ENCODE measurements at regions not wholly inside any gene's neighbourhood (a gene's known extent, or its start where the extent isn't known, plus 50 kb on each side); places are given as distances from the start of the nearest gene placed in this dataset.

DNA sequence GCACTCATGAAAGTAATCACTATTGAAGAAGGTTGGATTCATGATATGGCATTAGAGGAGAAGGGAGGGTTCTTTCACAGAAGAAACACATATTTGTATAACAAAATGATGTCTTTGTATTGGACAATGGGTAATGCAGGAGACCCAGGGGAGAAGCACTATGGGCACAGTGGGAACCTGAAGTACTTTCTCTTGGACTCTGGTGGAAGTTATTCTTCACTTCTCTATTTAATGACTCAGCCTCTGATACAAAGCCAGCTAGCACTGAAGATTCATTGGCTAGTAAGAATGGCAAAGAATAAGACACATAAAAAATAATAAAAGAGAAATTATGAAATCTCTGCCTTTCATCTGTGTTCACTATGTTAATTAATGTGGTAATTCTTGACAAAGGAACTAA is 149.9 kb upstream of the PRR16 start:
- no peaks in the 10 kb centered on the region for H3K27me3 ChIP-seq
- H3K36me3 ChIP-seq (replicated peaks in 1 of 2), result no peaks in the 10 kb centered on the region
- intact Hi-C loops (cut with DNase I), result no loop called here
- no peak overlapping the region for H3K4me3 ChIP-seq
- H3K27ac ChIP-seq, result no peak overlapping the region
- H3K9me3 ChIP-seq (replicated peaks in 1 of 3), result no peaks in the 10 kb centered on the region
- DNase-seq, result no peak
- H3K4me1 ChIP-seq (replicated peaks in 1 of 2), result no peaks in the 10 kb centered on the region
- TF ChIP-seq CTCF (IDR thresholded peaks at IDR 0.05) (no peak), POLR2A (IDR thresholded peaks at IDR 0.05) (no peak)

- intact Hi-C loops (cut with DNase I), result no loop called here
- no peak overlapping the region for H3K4me3 ChIP-seq
- H3K9me3 ChIP-seq (replicated peaks in 1 of 3), result no peaks in the 10 kb centered on the region
- H3K27me3 ChIP-seq, result no peaks in the 10 kb centered on the region
- H3K36me3 ChIP-seq (replicated peaks in 1 of 2), result no peaks in the 10 kb centered on the region
- H3K27ac ChIP-seq, result no peak overlapping the region
- no peaks in the 10 kb centered on the region for H3K4me1 ChIP-seq (replicated peaks in 1 of 2)
- DNase-seq, result no peak
- TF ChIP-seq POLR2A (IDR thresholded peaks at IDR 0.05) (no peak), CTCF (IDR thresholded peaks at IDR 0.05) (no peak)
Observed at GRCh38 chr5:120320626-120321025, 143.5 kb upstream of the PRR16 start.

DNA sequence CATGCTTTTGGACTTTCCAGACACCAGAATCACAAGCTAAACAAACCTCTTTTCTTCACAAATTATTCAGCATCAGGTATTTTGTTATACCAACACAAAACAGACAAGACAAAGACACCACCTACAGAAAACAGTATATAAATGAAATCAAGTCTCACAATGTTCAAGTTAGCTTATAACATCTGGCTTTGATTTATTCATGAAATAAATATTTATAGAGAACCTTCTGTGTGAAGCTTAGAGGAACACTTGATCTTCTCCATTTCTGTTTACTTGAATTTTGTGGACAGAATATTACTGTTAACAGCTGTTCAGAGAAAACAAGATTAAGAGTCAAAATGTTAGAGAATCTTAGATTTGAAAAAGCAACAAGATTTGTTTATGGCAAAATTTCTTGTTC is 137.4 kb upstream of the PRR16 start:
- TF ChIP-seq POLR2A (IDR thresholded peaks at IDR 0.05) (no peak), CTCF (IDR thresholded peaks at IDR 0.05) (no peak)
- Histone ChIP-seq H3K4me3 (no peak overlapping the region), H3K27me3 (no peaks in the 10 kb centered on the region), H3K27ac (no peak overlapping the region), H3K4me1 (replicated peaks in 1 of 2) (no peaks in the 10 kb centered on the region), H3K36me3 (replicated peaks in 1 of 2) (no peaks in the 10 kb centered on the region), H3K9me3 (replicated peaks in 1 of 3) (no peaks in the 10 kb centered on the region)
- intact Hi-C loops (cut with DNase I), result no loop called here
- no peak for DNase-seq

DNA sequence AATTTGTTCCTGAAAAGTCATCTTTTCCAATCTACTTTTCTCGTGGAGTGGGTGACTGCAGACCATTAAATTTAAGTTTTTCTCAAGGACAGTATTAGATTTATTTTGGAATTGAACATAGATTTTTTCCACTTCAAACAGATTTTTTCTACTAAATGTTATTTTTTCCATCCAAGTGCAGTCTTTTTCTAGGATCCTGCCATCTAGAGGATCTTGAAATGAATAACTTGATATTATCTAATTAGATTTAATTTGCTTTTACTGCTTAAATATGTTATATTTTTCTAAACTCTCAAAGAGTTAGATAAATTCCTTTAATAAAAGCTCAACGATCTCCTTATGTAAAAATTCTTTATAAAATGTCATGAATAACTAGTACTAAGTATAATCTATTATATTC is 136.9 kb upstream of the PRR16 start:
- TF ChIP-seq CTCF (IDR thresholded peaks at IDR 0.05) (peak in 1 of 6 experiments; percentile 6), POLR2A (IDR thresholded peaks at IDR 0.05) (no peak)
- WGBS, 4 donors, result 38 to 51% (median 41%) methylated on average over 2 of the region's 2 CpGs
- no peak for DNase-seq
- no peak overlapping the region for H3K4me3 ChIP-seq
- H3K27me3 ChIP-seq, result no peaks in the 10 kb centered on the region
- H3K9me3 ChIP-seq (replicated peaks in 1 of 3), result no peaks in the 10 kb centered on the region
- H3K4me1 ChIP-seq (replicated peaks in 1 of 2), result no peaks in the 10 kb centered on the region
- H3K27ac ChIP-seq, result no peak overlapping the region
- H3K36me3 ChIP-seq (replicated peaks in 1 of 2), result no peaks in the 10 kb centered on the region
- intact Hi-C loops (cut with DNase I), result no loop called here
